IMR-90 (cell line): ENCODE measurements at regions not wholly inside any gene's neighbourhood (a gene's known extent, or its start where the extent isn't known, plus 50 kb on each side); places are given as distances from the start of the nearest gene placed in this dataset.

ENCODE experiments used
- CEBPB ChIP-seq: IDR thresholded peaks from 2 replicates; pipeline ENCODE4 v1.6.1; 2012; ENCODE audit warnings: low read depth, low read length, improper control_type of control experiment
- CHD1 ChIP-seq: IDR thresholded peaks from 2 replicates; pipeline ENCODE4 v1.6.1; 2012; ENCODE audit warnings: low read depth, low read length, improper control_type of control experiment
- ELK1 ChIP-seq: fragments of 150-350 bp; IDR thresholded peaks from 2 replicates; pipeline ENCODE4 v1.6.1; 2016; ENCODE audit warnings: low read depth, mild to moderate bottlenecking, low read length, moderate library complexity, borderline replicate concordance
- FOS ChIP-seq: fragments of 150-350 bp; IDR thresholded peaks from 2 replicates; pipeline ENCODE4 v1.6.1; 2016; ENCODE audit warnings: low read depth, low read length
- NFE2L2 ChIP-seq: fragments of 150-350 bp; IDR thresholded peaks from 2 replicates; pipeline ENCODE4 v1.6.1; 2016; ENCODE audit warnings: low read depth, mild to moderate bottlenecking, low read length
- POLR2A ChIP-seq: IDR thresholded peaks from 2 replicates; pipeline ENCODE4 v1.6.1; 2012; ENCODE audit warnings: mild to moderate bottlenecking, low read depth, low read length
- RAD21 ChIP-seq: IDR thresholded peaks from 2 replicates; pipeline ENCODE4 v1.6.1; 2012; ENCODE audit warnings: low read length, improper control_type of control experiment
- RCOR1 ChIP-seq: IDR thresholded peaks from 2 replicates; pipeline ENCODE4 v1.6.1; 2012; ENCODE audit warnings: mild to moderate bottlenecking, low read length, improper control_type of control experiment; ENCODE audit not compliant: insufficient replicate concordance
- RFX5 ChIP-seq: IDR thresholded peaks from 2 replicates; pipeline ENCODE4 v1.8.0; 2012; ENCODE audit warnings: low read depth, mild to moderate bottlenecking, low read length, moderate library complexity
- SMC3 ChIP-seq: fragments of 150-350 bp; IDR thresholded peaks from 2 replicates; pipeline ENCODE4 v1.6.1; 2016; ENCODE audit warnings: low read depth, mild to moderate bottlenecking, antibody characterized with exemption, low read length, moderate library complexity
- TF ChIP-seq, protein P1 (sequence below): conservative IDR thresholded peaks from 2 replicates; pipeline ENCODE4 v1.5.1; 2012; ENCODE audit warnings: mild to moderate bottlenecking, low read depth, low read length, improper control_type of control experiment
- TF ChIP-seq, protein P2 (sequence below): fragments of 150-350 bp; IDR thresholded peaks from 2 replicates; pipeline ENCODE4 v1.6.1; 2017; ENCODE audit warnings: mild to moderate bottlenecking, antibody characterized with exemption, low read length, low read depth

GRCh38 chr2:138218397-138218796 is 254.1 kb downstream of the HNMT start:
- no peak for TF ChIP-seq RAD21
- TF ChIP-seq, protein P1, sequence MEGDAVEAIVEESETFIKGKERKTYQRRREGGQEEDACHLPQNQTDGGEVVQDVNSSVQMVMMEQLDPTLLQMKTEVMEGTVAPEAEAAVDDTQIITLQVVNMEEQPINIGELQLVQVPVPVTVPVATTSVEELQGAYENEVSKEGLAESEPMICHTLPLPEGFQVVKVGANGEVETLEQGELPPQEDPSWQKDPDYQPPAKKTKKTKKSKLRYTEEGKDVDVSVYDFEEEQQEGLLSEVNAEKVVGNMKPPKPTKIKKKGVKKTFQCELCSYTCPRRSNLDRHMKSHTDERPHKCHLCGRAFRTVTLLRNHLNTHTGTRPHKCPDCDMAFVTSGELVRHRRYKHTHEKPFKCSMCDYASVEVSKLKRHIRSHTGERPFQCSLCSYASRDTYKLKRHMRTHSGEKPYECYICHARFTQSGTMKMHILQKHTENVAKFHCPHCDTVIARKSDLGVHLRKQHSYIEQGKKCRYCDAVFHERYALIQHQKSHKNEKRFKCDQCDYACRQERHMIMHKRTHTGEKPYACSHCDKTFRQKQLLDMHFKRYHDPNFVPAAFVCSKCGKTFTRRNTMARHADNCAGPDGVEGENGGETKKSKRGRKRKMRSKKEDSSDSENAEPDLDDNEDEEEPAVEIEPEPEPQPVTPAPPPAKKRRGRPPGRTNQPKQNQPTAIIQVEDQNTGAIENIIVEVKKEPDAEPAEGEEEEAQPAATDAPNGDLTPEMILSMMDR = no peak
- no peak for TF ChIP-seq CHD1
- TF ChIP-seq RFX5 = no peak
- no peak for TF ChIP-seq ELK1
- TF ChIP-seq, protein P2, sequence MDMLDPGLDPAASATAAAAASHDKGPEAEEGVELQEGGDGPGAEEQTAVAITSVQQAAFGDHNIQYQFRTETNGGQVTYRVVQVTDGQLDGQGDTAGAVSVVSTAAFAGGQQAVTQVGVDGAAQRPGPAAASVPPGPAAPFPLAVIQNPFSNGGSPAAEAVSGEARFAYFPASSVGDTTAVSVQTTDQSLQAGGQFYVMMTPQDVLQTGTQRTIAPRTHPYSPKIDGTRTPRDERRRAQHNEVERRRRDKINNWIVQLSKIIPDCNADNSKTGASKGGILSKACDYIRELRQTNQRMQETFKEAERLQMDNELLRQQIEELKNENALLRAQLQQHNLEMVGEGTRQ = no peak
- no peak for TF ChIP-seq POLR2A
- no peak for TF ChIP-seq FOS
- TF ChIP-seq SMC3 = no peak
- no peak for TF ChIP-seq NFE2L2
- TF ChIP-seq CEBPB = no peak
- no peak for TF ChIP-seq RCOR1
